Activated CD4-positive, alpha-beta T cell treated with anti-CD3 and anti-CD28 coated beads for 36 hours (primary cell): ENCODE measurements at regions not wholly inside any gene's neighbourhood (a gene's known extent, or its start where the extent isn't known, plus 50 kb on each side); places are given as distances from the start of the nearest gene placed in this dataset.

Experiments used
- ATAC-seq: fragments of 200-7000 bp; cut with Tn5 transposase; one replicate; pipeline ENCODE4 v1.10.0; 2021; ENCODE audit warnings: mild to moderate bottlenecking, moderate library complexity
- CTCF ChIA-PET: fragments of 350-600 bp; sonication (Branson Sonifier 250); formaldehyde crosslinking; loops from one replicate; lab custom pipeline; 2021; ENCODE audit warnings: antibody characterized with exemption; lab: Charles Lee
- POLR2A ChIA-PET: fragments of 350-600 bp; sonication (Branson Sonifier 250); formaldehyde crosslinking; loops from one replicate; lab custom pipeline; 2021; ENCODE audit warnings: antibody characterized with exemption, inconsistent platforms; lab: Charles Lee
- DNase-seq: peaks from one replicate; pipeline ENCODE4 v3.0.0-alpha.2; 2020
- H3K27ac Mint-ChIP-seq: one replicate; pipeline ENCODE4 v1.8.0; 2021; ENCODE audit warnings: mixed read lengths
- H3K27me3 Mint-ChIP-seq: one replicate; pipeline ENCODE4 v1.8.0; 2021; ENCODE audit warnings: mixed read lengths
- H3K36me3 Mint-ChIP-seq: one replicate; pipeline ENCODE4 v1.8.0; 2021; ENCODE audit warnings: low read depth, mixed read lengths
- H3K4me1 Mint-ChIP-seq: one replicate; pipeline ENCODE4 v1.8.0; 2021; ENCODE audit warnings: mixed read lengths
- H3K4me3 Mint-ChIP-seq: one replicate; pipeline ENCODE4 v1.8.0; 2021; ENCODE audit warnings: mild to moderate bottlenecking, moderate library complexity, mixed read lengths
- H3K9me3 Mint-ChIP-seq: one replicate; pipeline ENCODE4 v1.8.0; 2021; ENCODE audit warnings: low read depth, mixed read lengths
- intact Hi-C, 2 experiments: fragments of 100-400 bp; cut with DNase I in 1 of 2; cut with micrococcal nuclease in 1 of 2; formaldehyde crosslinking; loops; one replicate each; pipeline versions ENCODE4 v1.14.2 to v1.15.1; 2022 to 2024; cut with DNase I, micrococcal nuclease

DNA sequence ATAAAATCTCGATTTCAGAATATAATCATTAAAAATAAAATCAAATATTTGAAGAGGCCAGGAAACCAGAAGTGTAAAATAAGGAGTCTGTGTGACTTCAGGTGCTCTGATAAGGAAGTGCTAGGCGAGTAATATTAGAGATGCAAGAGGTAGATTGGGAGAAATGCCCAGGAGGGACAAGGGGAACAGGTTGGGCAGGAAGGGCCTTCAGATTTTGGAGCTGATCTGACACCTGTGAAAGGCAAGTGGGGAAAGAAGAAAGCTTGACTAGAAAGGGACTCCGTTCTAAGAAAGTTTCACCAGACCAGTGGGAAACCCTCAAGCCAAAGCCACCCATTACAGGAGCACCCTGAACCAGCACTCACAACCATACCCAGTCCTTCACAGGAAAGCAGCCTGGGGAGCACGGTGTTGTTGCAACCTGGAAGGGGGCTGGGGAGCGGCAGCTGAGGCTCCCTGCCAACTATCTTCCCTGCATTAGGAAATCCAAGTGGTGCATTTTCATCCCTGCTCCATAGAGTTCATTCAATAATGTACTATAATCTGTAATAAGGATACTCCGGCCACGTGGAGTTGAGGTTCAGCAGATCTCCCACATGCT lies 57.5 kb upstream of the GREB1L start:
- no peaks in the 10 kb centered on the region for H3K27me3 Mint-ChIP-seq
- CTCF ChIA-PET: interaction anchor here (4.0 kb wide), 1 partner anchor 12 kb away, joined by 27 read pairs; no protein-coding TSS in a partner anchor
- intact Hi-C loops: loop anchor here in 1 of 2 experiments (5.0 kb wide), 1 partner anchor 132 kb away; no protein-coding TSS in a partner anchor

GRCh38 chr18:21187886-21188285 lies 54.1 kb upstream of the GREB1L start:
- ChIA-PET CTCF (interaction anchor here (0.8 to 6.6 kb wide), 2 partner anchors 8 to 11 kb away, joined by 3 to 49 read pairs; no protein-coding TSS in a partner anchor), POLR2A (interaction anchor here (0.6 kb wide), 1 partner anchor 410 kb away, joined by 5 read pairs; no protein-coding TSS in a partner anchor)
- Mint-ChIP-seq H3K27ac (no peak overlapping the region), H3K4me1 (no peaks in the 10 kb centered on the region), H3K9me3 (no peaks in the 10 kb centered on the region), H3K4me3 (no peak overlapping the region), H3K36me3 (no peaks in the 10 kb centered on the region), H3K27me3 (peaks cover 2% of the 10 kb centered on the region)
- intact Hi-C loops: no loop called here
- DNase-seq: no peak
- no peak for ATAC-seq

More for the DNA sequence above, 57.5 kb upstream of the GREB1L start:
- Mint-ChIP-seq H3K27ac (no peak overlapping the region), H3K9me3 (no peaks in the 10 kb centered on the region), H3K36me3 (no peaks in the 10 kb centered on the region), H3K4me1 (no peaks in the 10 kb centered on the region), H3K4me3 (no peak overlapping the region)
- ATAC-seq (no peak), DNase-seq (no peak)
- POLR2A ChIA-PET: no interaction called here

- no peak overlapping the region for H3K27ac Mint-ChIP-seq
- no peaks in the 10 kb centered on the region for H3K9me3 Mint-ChIP-seq
- H3K4me1 Mint-ChIP-seq: no peaks in the 10 kb centered on the region
- ATAC-seq (peak; percentile 30), DNase-seq (peak; percentile 56)
- H3K4me3 Mint-ChIP-seq: no peak overlapping the region
- intact Hi-C loops: loop anchor here in 1 of 2 experiments (5.0 to 10.0 kb wide), 9 partner anchors 39 to 703 kb away; partner anchors contain the start of gene ESCO1
- peaks cover 8% of the 10 kb centered on the region for H3K27me3 Mint-ChIP-seq
- CTCF ChIA-PET: interaction anchor here (0.6 to 6.6 kb wide), 10 partner anchors 12 to 1285 kb away, joined by 3 to 49 read pairs (median 3); no protein-coding TSS in a partner anchor
- H3K36me3 Mint-ChIP-seq: no peaks in the 10 kb centered on the region
- POLR2A ChIA-PET: no interaction called here
Measured at GRCh38 chr18:21191596-21192307, 50.3 kb upstream of the GREB1L start.
